Heart right ventricle (tissue), 16 donors: ENCODE measurements at regions not wholly inside any gene's neighbourhood (a gene's known extent, or its start where the extent isn't known, plus 50 kb on each side); places are given as distances from the start of the nearest gene placed in this dataset.

Source experiments
- ATAC-seq, 8 donors: fragments of 200-7000 bp; cut with Tn5 transposase; one replicate each; pipeline ENCODE4 v1.9.1; 2020; ENCODE audit warnings: mild to moderate bottlenecking in 8 of 8, moderate library complexity in 8 of 8, moderate number of reproducible peaks in 1 of 8
- DNase-seq, 2 donors: peaks; one replicate each; pipeline ENCODE4 v3.0.0-alpha.2; 2020
- H3K27ac ChIP-seq, 10 donors: fragments of 200-600 bp; sonication (generic) in 2 of 10; one replicate each; pipeline versions ENCODE4 v1.5.0 to v1.8.0; 2020 to 2022; ENCODE audit warnings: mild to moderate bottlenecking in 3 of 10
- H3K27me3 ChIP-seq, 7 donors: fragments of 200-600 bp; one replicate each; pipeline ENCODE4 v1.8.0; 2021 to 2022; ENCODE audit warnings: mild to moderate bottlenecking in 2 of 7
- H3K36me3 ChIP-seq, 9 donors: fragments of 200-600 bp; sonication (generic) in 1 of 9; one replicate each; pipeline versions ENCODE4 v1.5.0 to v1.8.0; 2020 to 2022; ENCODE audit warnings: mild to moderate bottlenecking in 2 of 9
- H3K4me1 ChIP-seq, 9 donors: fragments of 200-600 bp; sonication (generic) in 1 of 9; one replicate each; pipeline versions ENCODE4 v1.5.0 to v1.8.0; 2020 to 2022; ENCODE audit warnings: mild to moderate bottlenecking in 4 of 9
- H3K4me3 ChIP-seq, 10 donors: fragments of 200-600 bp; sonication (generic) in 2 of 10; one replicate each; pipeline versions ENCODE4 v1.5.0 to v1.8.0; 2020 to 2022; ENCODE audit warnings: mild to moderate bottlenecking in 7 of 10, moderate library complexity in 2 of 10
- H3K9me3 ChIP-seq, 11 donors: fragments of 200-600 bp in 10 of 11; sonication (generic) in 2 of 11; one replicate each; pipeline versions ENCODE4 v1.5.0 to v1.8.0; 2013 to 2022; ENCODE audit warnings: mild to moderate bottlenecking in 2 of 11, control low read depth in 1 of 11, moderate library complexity in 1 of 11
- WGBS, 2 donors: extraction: QIAGEN DNeasy Blood & Tissue Kit; methylation state at CpG; one replicate each; pipeline ENCODE4 v1.1.7; 2013; ENCODE audit warnings: inconsistent platforms in 1 of 2; 5-methylcytosine and 5-hydroxymethylcytosine counted together
- intact Hi-C, 10 donors: fragments of 100-400 bp; cut with DNase I; formaldehyde crosslinking; loops; one replicate each; pipeline versions ENCODE4 v1.11.1 to v1.14.2; 2022
- TF ChIP-seq, protein P1 (sequence below), 9 donors: fragments of 200-600 bp; sonication (generic) in 2 of 9; IDR thresholded peaks; one replicate each; pipeline versions ENCODE4 v1.5.0 to v1.8.0; 2021 to 2022; ENCODE audit warnings: antibody characterized with exemption in 9 of 9, mild to moderate bottlenecking in 5 of 9, moderate library complexity in 1 of 9
- donor health status: Arrhythmogenic right ventricular cardiomyopathy.
- donor health status: ischemic (EF 13 %, LVEDD 7.1; RV severe dilation, severe dysfunction).
- donor health status: healthy with polysubstance abuse.
- donor health status: DM: no; HTN: yes; CAD: no.
- donor health status: DM: no; HTN: no; CAD: no.
- donor health status: ischemic (EF 25% LVEDD 6.9; RV normal size, moderate dysfunction).
- donor health status: ischemic (EF 25% LVEDD 5.7; RV mildly dilated, moderate dysfunction).
- donor health status: healthy.
- donor health status: DM: yes; HTN: yes; CAD: no.
- donor health status: Ischemic cardiomyopathy.
- donor health status: ischemic (EF 35%, LVEDD 5.7; RV mildly dilated, moderate dysfunction).
- donor health status: nonischemic (EF 11% LVEDD 7.7; RV severe dilation, severe dysfunction).
- donor health status: DM: yes; HTN: yes; CAD: no.
- donor health status: PGD.
- donor health status: ischemic (EF 29% LVEDD 5.4; RV normal size, mild dysfunction).
- donor health status: nonischemic (EF 23%, LVEDD 6.1; RV moderate dilation, normal function).

DNA sequence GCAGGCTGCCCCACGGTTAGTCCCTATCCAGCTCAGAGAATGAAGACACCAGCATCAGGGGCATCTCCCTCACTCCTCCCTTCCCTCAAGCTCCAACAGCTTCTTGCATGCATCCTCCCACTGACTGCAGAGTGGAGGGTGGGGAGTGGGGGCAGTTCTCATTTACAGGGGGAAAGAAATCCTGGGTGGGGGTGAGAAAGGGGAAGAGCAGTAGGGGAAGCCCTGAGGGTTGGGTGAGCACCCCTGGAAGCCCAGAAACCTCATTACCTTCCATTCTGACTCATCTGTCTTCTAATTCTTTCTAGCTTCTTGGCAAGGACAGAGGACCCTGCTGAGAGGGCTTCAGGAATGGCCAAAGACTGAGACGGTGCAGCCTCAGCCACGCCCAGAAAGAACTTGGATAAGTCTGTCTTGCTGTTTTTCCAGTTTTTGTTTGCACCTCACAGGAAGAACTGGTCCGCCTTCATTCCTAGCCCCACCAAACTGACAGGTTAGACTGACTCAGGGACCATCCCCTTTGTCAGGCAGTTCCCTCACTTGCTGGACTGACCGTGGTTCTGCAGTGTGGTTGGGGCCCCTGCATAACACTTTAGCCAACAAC lies 52.5 kb upstream of the WSB1 start:
- Histone ChIP-seq H3K4me1 (peaks cover 15 to 89% (median 34%) of the 10 kb centered on the region in 9 donors), H3K9me3 (no peaks in the 10 kb centered on the region), H3K27me3 (no peaks in the 10 kb centered on the region), H3K36me3 (no peaks in the 10 kb centered on the region), H3K27ac (no peak overlapping the region), H3K4me3 (no peak overlapping the region)
- intact Hi-C loops, result loop anchor here in 6 of 10 donors (5.0 to 10.0 kb wide), 6 partner anchors 51 to 213 kb away; partner anchors contain the start of genes KSR1 (in 2 of the 6) and WSB1 (in 2 of the 6)
- DNase-seq (no peak), ATAC-seq (no peak)
- TF ChIP-seq, protein P1, sequence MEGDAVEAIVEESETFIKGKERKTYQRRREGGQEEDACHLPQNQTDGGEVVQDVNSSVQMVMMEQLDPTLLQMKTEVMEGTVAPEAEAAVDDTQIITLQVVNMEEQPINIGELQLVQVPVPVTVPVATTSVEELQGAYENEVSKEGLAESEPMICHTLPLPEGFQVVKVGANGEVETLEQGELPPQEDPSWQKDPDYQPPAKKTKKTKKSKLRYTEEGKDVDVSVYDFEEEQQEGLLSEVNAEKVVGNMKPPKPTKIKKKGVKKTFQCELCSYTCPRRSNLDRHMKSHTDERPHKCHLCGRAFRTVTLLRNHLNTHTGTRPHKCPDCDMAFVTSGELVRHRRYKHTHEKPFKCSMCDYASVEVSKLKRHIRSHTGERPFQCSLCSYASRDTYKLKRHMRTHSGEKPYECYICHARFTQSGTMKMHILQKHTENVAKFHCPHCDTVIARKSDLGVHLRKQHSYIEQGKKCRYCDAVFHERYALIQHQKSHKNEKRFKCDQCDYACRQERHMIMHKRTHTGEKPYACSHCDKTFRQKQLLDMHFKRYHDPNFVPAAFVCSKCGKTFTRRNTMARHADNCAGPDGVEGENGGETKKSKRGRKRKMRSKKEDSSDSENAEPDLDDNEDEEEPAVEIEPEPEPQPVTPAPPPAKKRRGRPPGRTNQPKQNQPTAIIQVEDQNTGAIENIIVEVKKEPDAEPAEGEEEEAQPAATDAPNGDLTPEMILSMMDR (IDR thresholded peaks at IDR 0.05), result no peak
- 68 to 80% methylated on average over 5 of the region's 5 CpGs for WGBS, 2 donors

GRCh38 chr17:27242951-27243350 lies 51.0 kb upstream of the WSB1 start:
- TF ChIP-seq, protein P1 (IDR thresholded peaks at IDR 0.05), result no peak
- ATAC-seq, result no peak
- H3K9me3 ChIP-seq, result no peaks in the 10 kb centered on the region
- intact Hi-C loops, result loop anchor here in 6 of 10 donors (5.0 to 10.0 kb wide), 6 partner anchors 49 to 212 kb away; partner anchors contain the start of genes KSR1 (in 2 of the 6) and WSB1 (in 2 of the 6)
- H3K4me1 ChIP-seq, result peaks cover 12 to 92% (median 46%) of the 10 kb centered on the region in 9 donors
- 78 to 84% methylated on average over 1 of the region's 1 CpG for WGBS, 2 donors
- DNase-seq, result no peak
- peak overlapping the region in 2 of 10 donors; percentile 51 to 94 for H3K27ac ChIP-seq
- no peaks in the 10 kb centered on the region for H3K36me3 ChIP-seq
- H3K4me3 ChIP-seq, result no peak overlapping the region
- no peaks in the 10 kb centered on the region for H3K27me3 ChIP-seq

DNA sequence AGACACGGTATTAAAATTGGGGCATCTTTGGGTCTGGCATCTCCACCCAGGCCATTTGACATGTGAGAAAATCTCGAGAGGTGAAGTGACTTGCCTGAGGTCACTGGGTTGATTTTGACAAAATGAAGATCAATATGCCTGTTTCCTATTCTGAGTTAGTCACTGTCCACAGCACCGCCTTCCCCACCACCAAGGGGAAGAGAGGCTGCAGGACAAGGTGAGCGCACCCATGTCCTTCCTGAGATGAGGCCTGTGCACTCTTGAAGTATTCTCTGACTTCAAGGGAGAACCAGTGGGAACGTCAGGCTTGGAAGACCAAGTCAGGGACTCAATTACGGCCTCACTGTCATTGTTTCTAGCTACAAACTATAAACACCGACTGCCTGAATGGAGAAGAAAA lies 49.9 kb upstream of the WSB1 start:
- DNase-seq (no peak), ATAC-seq (no peak)
- intact Hi-C loops, result loop anchor here (1.0 to 10.0 kb wide), 11 partner anchors 48 to 357 kb away; partner anchors contain the start of genes WSB1 (in 4 of the 10) and KSR1 (in 2 of the 10)
- H3K27me3 ChIP-seq, result no peaks in the 10 kb centered on the region
- WGBS, 2 donors, result 94 to 96% methylated on average over 7 of the region's 7 CpGs
- peak overlapping the region in 9 of 10 donors; percentile 79 to 94 (median 84) for H3K27ac ChIP-seq
- H3K4me3 ChIP-seq, result peak overlapping the region in 1 of 10 donors; percentile 19
- peaks cover 12 to 85% (median 46%) of the 10 kb centered on the region in 9 donors for H3K4me1 ChIP-seq
- no peaks in the 10 kb centered on the region for H3K9me3 ChIP-seq
- TF ChIP-seq, protein P1 (IDR thresholded peaks at IDR 0.05), result no peak
- no peaks in the 10 kb centered on the region for H3K36me3 ChIP-seq
